ENCODE measurements at regions not wholly inside any gene's neighbourhood (a gene's known extent, or its start where the extent isn't known, plus 50 kb on each side); places are given as distances from the start of the nearest gene placed in this dataset.

- H3K27ac ChIP-seq = no peak overlapping the region
- no peaks in the 10 kb centered on the region for H3K79me2 ChIP-seq
- H3K9me2 ChIP-seq (replicated peaks; ENCODE audit: insufficient read depth) = no peaks in the 10 kb centered on the region
- no peaks in the 10 kb centered on the region for H4K20me1 ChIP-seq (ENCODE audit: insufficient read depth, poor library complexity, severe bottlenecking)
- H3K36me3 ChIP-seq (replicated peaks; ENCODE audit: insufficient read depth, low read depth) = no peaks in the 10 kb centered on the region
- DNase-seq (ENCODE audit: low spot score) = no peak
- no peaks in the 10 kb centered on the region for H3K27me3 ChIP-seq
- H3K4me1 ChIP-seq (ENCODE audit: insufficient read depth) = no peaks in the 10 kb centered on the region
- WGBS (ENCODE audit: low lambda C conversion rate, missing lambda C conversion rate) = 60% methylated on average over 1 of the region's 1 CpG
- TF ChIP-seq EZH2phosphoT487 (IDR thresholded peaks at IDR 0.05; ENCODE audit: low read depth, severe bottlenecking, unreplicated experiment) (no peak), EZH2 (IDR thresholded peaks at IDR 0.05; ENCODE audit: borderline replicate concordance) (no peak), CTCF (IDR thresholded peaks at IDR 0.05; ENCODE audit: poor library complexity) (no peak)
- no peak overlapping the region for H3K4me2 ChIP-seq
- H3K4me3 ChIP-seq = no peak overlapping the region
- H2AFZ ChIP-seq = no peak overlapping the region
- H3K9me3 ChIP-seq (ENCODE audit: low read depth) = no peaks in the 10 kb centered on the region
These were observed 178.0 kb downstream of the UBE2E3 start for GRCh38 chr2:181158427-181158826.

- no peak overlapping the region for H3K4me3 ChIP-seq
- no peak overlapping the region for H2AFZ ChIP-seq
- H3K27ac ChIP-seq = no peak overlapping the region
- DNase-seq (ENCODE audit: low spot score) = no peak
- TF ChIP-seq CTCF (IDR thresholded peaks at IDR 0.05; ENCODE audit: poor library complexity) (no peak), EZH2phosphoT487 (IDR thresholded peaks at IDR 0.05; ENCODE audit: low read depth, severe bottlenecking, unreplicated experiment) (no peak), EZH2 (IDR thresholded peaks at IDR 0.05; ENCODE audit: borderline replicate concordance) (no peak)
- no peaks in the 10 kb centered on the region for H3K79me2 ChIP-seq
- H3K27me3 ChIP-seq = no peaks in the 10 kb centered on the region
- H3K9me3 ChIP-seq (ENCODE audit: low read depth) = no peaks in the 10 kb centered on the region
- H3K9me2 ChIP-seq (replicated peaks; ENCODE audit: insufficient read depth) = no peaks in the 10 kb centered on the region
- H3K4me2 ChIP-seq = no peak overlapping the region
- no peaks in the 10 kb centered on the region for H3K4me1 ChIP-seq (ENCODE audit: insufficient read depth)
- WGBS (ENCODE audit: low lambda C conversion rate, missing lambda C conversion rate) = 100% methylated on average over 1 of the region's 1 CpG
- H4K20me1 ChIP-seq (ENCODE audit: insufficient read depth, poor library complexity, severe bottlenecking) = no peaks in the 10 kb centered on the region
- no peaks in the 10 kb centered on the region for H3K36me3 ChIP-seq (replicated peaks; ENCODE audit: insufficient read depth, low read depth)
These were observed 181.2 kb downstream of the UBE2E3 start for GRCh38 chr2:181161615-181162014.

GRCh38 chr2:181163139-181163538, 182.7 kb downstream of the UBE2E3 start:
- WGBS (ENCODE audit: low lambda C conversion rate, missing lambda C conversion rate) = 83% methylated on average over 1 of the region's 1 CpG
- no peak for DNase-seq (ENCODE audit: low spot score)
- H3K27ac ChIP-seq = no peak overlapping the region

More at GRCh38 chr2:181163139-181163538, 182.7 kb downstream of the UBE2E3 start:
- Histone ChIP-seq H3K9me3 (ENCODE audit: low read depth) (no peaks in the 10 kb centered on the region), H3K36me3 (replicated peaks; ENCODE audit: insufficient read depth, low read depth) (no peaks in the 10 kb centered on the region), H3K4me1 (ENCODE audit: insufficient read depth) (no peaks in the 10 kb centered on the region), H2AFZ (no peak overlapping the region), H3K27me3 (no peaks in the 10 kb centered on the region), H3K79me2 (no peaks in the 10 kb centered on the region), H3K4me2 (no peak overlapping the region), H4K20me1 (ENCODE audit: insufficient read depth, poor library complexity, severe bottlenecking) (no peaks in the 10 kb centered on the region), H3K4me3 (no peak overlapping the region), H3K9me2 (replicated peaks; ENCODE audit: insufficient read depth) (no peaks in the 10 kb centered on the region)
- TF ChIP-seq CTCF (IDR thresholded peaks at IDR 0.05; ENCODE audit: poor library complexity) (no peak), EZH2phosphoT487 (IDR thresholded peaks at IDR 0.05; ENCODE audit: low read depth, severe bottlenecking, unreplicated experiment) (no peak), EZH2 (IDR thresholded peaks at IDR 0.05; ENCODE audit: borderline replicate concordance) (no peak)

All from hepatocyte (in vitro differentiated cells).